Activated CD4-positive, alpha-beta T cell treated with anti-CD3 and anti-CD28 coated beads, Interleukin-2, amount 10 ng/mL, durations not matched to agents 7 days and 5 days (primary cell): ENCODE measurements at regions not wholly inside any gene's neighbourhood (a gene's known extent, or its start where the extent isn't known, plus 50 kb on each side); places are given as distances from the start of the nearest gene placed in this dataset.
"Not testable (repeated sequence)": the region's sequence is repeated elsewhere in the genome, so short reads cannot be mapped to it uniquely, and the experiment has no call there.

Experiments
- CTCF ChIA-PET: fragments of 350-600 bp; sonication (Branson Sonifier 250); formaldehyde crosslinking; loops from one replicate; lab custom pipeline; 2021; ENCODE audit warnings: antibody characterized with exemption; lab: Charles Lee
- POLR2A ChIA-PET: fragments of 350-600 bp; sonication (Branson Sonifier 250); formaldehyde crosslinking; loops from one replicate; lab custom pipeline; 2021; ENCODE audit warnings: antibody characterized with exemption; lab: Charles Lee
- DNase-seq: peaks from one replicate; pipeline ENCODE4 v3.0.0-alpha.2; 2020
- H3K27ac Mint-ChIP-seq: one replicate; pipeline ENCODE4 v1.8.0; 2021; ENCODE audit warnings: mild to moderate bottlenecking, moderate library complexity, mixed read lengths
- H3K27me3 Mint-ChIP-seq: one replicate; pipeline ENCODE4 v1.8.0; 2021; ENCODE audit warnings: mixed read lengths
- H3K36me3 Mint-ChIP-seq: one replicate; pipeline ENCODE4 v1.8.0; 2021; ENCODE audit warnings: low read depth, mixed read lengths
- H3K4me1 Mint-ChIP-seq: one replicate; pipeline ENCODE4 v1.8.0; 2021; ENCODE audit warnings: mixed read lengths
- H3K4me3 Mint-ChIP-seq: one replicate; pipeline ENCODE4 v1.8.0; 2021; ENCODE audit warnings: mild to moderate bottlenecking, moderate library complexity, mixed read lengths
- H3K9me3 Mint-ChIP-seq: one replicate; pipeline ENCODE4 v1.8.0; 2021; ENCODE audit warnings: mixed read lengths

DNA sequence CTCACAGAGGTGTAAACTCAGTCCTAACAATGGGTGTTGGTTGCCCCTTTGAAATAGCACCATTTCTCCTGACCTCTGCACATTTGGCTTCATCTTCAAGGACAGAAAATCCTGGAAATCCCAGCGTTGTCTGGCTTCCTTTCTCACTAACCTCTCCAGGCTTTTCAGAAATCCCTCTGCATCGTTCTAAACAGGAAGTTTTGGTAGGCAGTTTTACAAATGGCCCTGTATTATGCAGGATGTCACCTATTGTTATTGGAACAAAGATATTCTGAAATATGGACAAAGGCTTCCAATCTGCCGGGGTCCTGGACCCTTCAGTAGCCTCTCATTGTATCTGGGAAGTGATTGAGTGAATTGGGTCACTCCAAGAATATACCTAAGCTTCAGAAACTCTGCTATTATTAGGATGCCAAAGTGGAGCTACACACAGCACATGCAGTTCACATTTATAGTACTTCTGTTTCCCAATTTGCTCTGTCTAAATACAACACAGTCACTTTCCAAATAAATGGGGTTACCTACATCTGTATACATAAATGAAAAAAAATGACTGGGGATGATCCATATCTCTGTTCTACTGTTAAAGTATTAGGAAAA is 134.8 kb upstream of the KLF6 start:
- ChIA-PET CTCF (interaction anchor here (1.5 to 2.1 kb wide), 2 partner anchors 11 to 14 kb away, joined by 5 to 8 read pairs; no protein-coding TSS in a partner anchor), POLR2A (no interaction called here)
- peaks cover 2% of the 10 kb centered on the region for H3K27me3 Mint-ChIP-seq
- no peak overlapping the region for H3K27ac Mint-ChIP-seq
- H3K4me1 Mint-ChIP-seq: no peaks in the 10 kb centered on the region
- peaks cover 4% of the 10 kb centered on the region for H3K36me3 Mint-ChIP-seq
- H3K4me3 Mint-ChIP-seq: no peak overlapping the region
- DNase-seq: no peak
- H3K9me3 Mint-ChIP-seq: peaks cover 7% of the 10 kb centered on the region

DNA sequence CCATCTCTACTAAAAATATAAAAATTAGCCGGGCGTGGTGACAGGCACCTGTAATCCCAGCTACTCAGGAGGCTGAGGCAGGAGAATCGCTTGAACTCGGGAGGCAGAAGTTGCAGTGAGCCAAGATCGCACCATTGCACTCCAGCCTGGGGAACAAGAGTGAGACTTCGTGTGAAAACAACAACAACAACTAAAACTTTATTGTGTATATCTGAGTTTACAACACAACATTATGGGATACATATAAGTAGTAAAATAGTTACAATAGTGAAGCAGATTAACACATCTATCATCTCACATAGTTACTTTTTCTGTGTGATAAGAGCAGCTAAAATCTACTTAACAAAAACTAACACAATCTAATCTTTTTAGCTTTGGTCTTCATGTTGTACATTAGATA is 132.4 kb upstream of the KLF6 start:
- H3K27me3 Mint-ChIP-seq, H3K9me3 Mint-ChIP-seq, H3K4me3 Mint-ChIP-seq, H3K27ac Mint-ChIP-seq, POLR2A ChIA-PET, DNase-seq, H3K4me1 Mint-ChIP-seq, H3K36me3 Mint-ChIP-seq: not testable (repeated sequence)
- CTCF ChIA-PET: interaction anchor here (0.6 to 1.5 kb wide), 2 partner anchors 20 to 65 kb away, joined by 4 to 6 read pairs; no protein-coding TSS in a partner anchor

- CTCF ChIA-PET: interaction anchor here (0.6 to 1.6 kb wide), 2 partner anchors 26 to 250 kb away, joined by 3 read pairs; no protein-coding TSS in a partner anchor
- Mint-ChIP-seq H3K36me3 (peaks cover 4% of the 10 kb centered on the region), H3K4me3 (no peak overlapping the region), H3K4me1 (no peaks in the 10 kb centered on the region), H3K9me3 (peaks cover 4% of the 10 kb centered on the region), H3K27me3 (no peaks in the 10 kb centered on the region), H3K27ac (no peak overlapping the region)
- DNase-seq: no peak
- POLR2A ChIA-PET: interaction anchor here (0.6 kb wide), 1 partner anchor 130 kb away, joined by 3 read pairs; the partner anchor contains the start of gene KLF6
These were observed 129.7 kb upstream of the KLF6 start for GRCh38 chr10:3914733-3915132.

GRCh38 chr10:3911713-3912442 is 126.9 kb upstream of the KLF6 start:
- POLR2A ChIA-PET: no interaction called here
- H3K27me3 Mint-ChIP-seq: no peaks in the 10 kb centered on the region
- H3K4me1 Mint-ChIP-seq: no peaks in the 10 kb centered on the region
- peaks cover 2% of the 10 kb centered on the region for H3K36me3 Mint-ChIP-seq
- CTCF ChIA-PET: interaction anchor here (0.5 to 1.0 kb wide), 4 partner anchors 13 to 855 kb away, joined by 3 read pairs; no protein-coding TSS in a partner anchor
- H3K27ac Mint-ChIP-seq: no peak overlapping the region
- no peaks in the 10 kb centered on the region for H3K9me3 Mint-ChIP-seq
- DNase-seq: no peak
- no peak overlapping the region for H3K4me3 Mint-ChIP-seq

- no peaks in the 10 kb centered on the region for H3K9me3 Mint-ChIP-seq
- no peak overlapping the region for H3K27ac Mint-ChIP-seq
- POLR2A ChIA-PET: no interaction called here
- CTCF ChIA-PET: interaction anchor here (0.5 to 1.0 kb wide), 3 partner anchors 13 to 855 kb away, joined by 3 read pairs; no protein-coding TSS in a partner anchor
- no peak overlapping the region for H3K4me3 Mint-ChIP-seq
- no peaks in the 10 kb centered on the region for H3K27me3 Mint-ChIP-seq
- peaks cover 2% of the 10 kb centered on the region for H3K36me3 Mint-ChIP-seq
- H3K4me1 Mint-ChIP-seq: no peaks in the 10 kb centered on the region
- no peak for DNase-seq
These were observed 126.2 kb upstream of the KLF6 start for GRCh38 chr10:3911241-3911640.

GRCh38 chr10:3909339-3909738 is 124.3 kb upstream of the KLF6 start:
- DNase-seq: no peak
- ChIA-PET POLR2A (no interaction called here), CTCF (interaction anchor here (0.6 to 1.3 kb wide), 4 partner anchors 10 to 169 kb away, joined by 3 to 5 read pairs (median 4); no protein-coding TSS in a partner anchor)
- Mint-ChIP-seq H3K4me3 (no peak overlapping the region), H3K9me3 (peaks cover 7% of the 10 kb centered on the region), H3K4me1 (no peaks in the 10 kb centered on the region), H3K36me3 (peaks cover 6% of the 10 kb centered on the region), H3K27ac (no peak overlapping the region), H3K27me3 (no peaks in the 10 kb centered on the region)

GRCh38 chr10:3908183-3908582 is 123.2 kb upstream of the KLF6 start:
- Mint-ChIP-seq H3K9me3 (peaks cover 8% of the 10 kb centered on the region), H3K4me1 (no peaks in the 10 kb centered on the region)

GRCh38 chr10:3907514-3907913 is 122.5 kb upstream of the KLF6 start:
- ChIA-PET POLR2A (interaction anchor here (0.5 kb wide), 1 partner anchor 518 kb away, joined by 3 read pairs; no protein-coding TSS in a partner anchor), CTCF (interaction anchor here (0.7 to 2.8 kb wide), 3 partner anchors 14 to 630 kb away, joined by 4 to 10 read pairs (median 4); no protein-coding TSS in a partner anchor)
- Mint-ChIP-seq H3K9me3 (peaks cover 8% of the 10 kb centered on the region), H3K27me3 (no peaks in the 10 kb centered on the region), H3K36me3 (peaks cover 7% of the 10 kb centered on the region), H3K27ac (no peak overlapping the region), H3K4me3 (no peak overlapping the region), H3K4me1 (peaks cover 4% of the 10 kb centered on the region)
- DNase-seq: no peak

More at GRCh38 chr10:3908183-3908582, 123.2 kb upstream of the KLF6 start:
- CTCF ChIA-PET: no interaction called here
- POLR2A ChIA-PET: no interaction called here
- DNase-seq: no peak
- Mint-ChIP-seq H3K27ac (no peak overlapping the region), H3K36me3 (peaks cover 7% of the 10 kb centered on the region), H3K4me3 (no peak overlapping the region), H3K27me3 (no peaks in the 10 kb centered on the region)

GRCh38 chr10:3906511-3907111 is 121.6 kb upstream of the KLF6 start:
- ChIA-PET POLR2A (no interaction called here), CTCF (interaction anchor here (0.7 to 2.8 kb wide), 5 partner anchors 11 to 629 kb away, joined by 3 to 10 read pairs (median 4); no protein-coding TSS in a partner anchor)
- no peak for DNase-seq
- H3K4me3 Mint-ChIP-seq: no peak overlapping the region
- peaks cover 8% of the 10 kb centered on the region for H3K9me3 Mint-ChIP-seq
- no peaks in the 10 kb centered on the region for H3K27me3 Mint-ChIP-seq
- peaks cover 7% of the 10 kb centered on the region for H3K36me3 Mint-ChIP-seq
- peaks cover 13% of the 10 kb centered on the region for H3K4me1 Mint-ChIP-seq
- H3K27ac Mint-ChIP-seq: no peak overlapping the region

DNA sequence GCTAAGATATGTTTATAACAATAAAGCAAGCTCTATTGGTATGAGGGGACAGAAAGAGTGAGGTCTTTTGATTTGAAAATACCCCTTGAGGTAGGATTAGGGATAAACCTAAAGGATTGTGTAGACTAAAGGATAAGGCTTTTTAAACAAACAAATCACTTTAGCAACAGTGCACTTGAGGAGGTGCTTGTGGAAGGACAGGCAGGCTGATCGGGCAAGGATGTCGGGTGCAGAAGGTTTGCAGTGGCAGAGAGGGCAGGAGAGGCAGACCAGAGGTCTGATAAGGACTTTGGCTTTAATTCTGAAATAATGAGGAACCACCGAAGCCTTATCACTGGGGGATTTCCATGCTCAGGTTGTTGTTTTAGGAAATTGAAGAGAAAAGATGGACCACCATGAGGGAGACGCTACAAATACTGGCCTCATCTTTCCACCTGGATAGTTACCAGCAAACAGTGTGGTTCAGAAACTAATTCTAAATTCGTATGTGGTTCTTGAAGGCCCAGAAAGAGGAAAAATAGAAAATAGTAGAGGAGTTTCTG is 119.5 kb upstream of the KLF6 start:
- ChIA-PET POLR2A (no interaction called here), CTCF (interaction anchor here (2.8 kb wide), 1 partner anchor 11 kb away, joined by 10 read pairs; no protein-coding TSS in a partner anchor)
- no peak for DNase-seq
- no peaks in the 10 kb centered on the region for H3K27me3 Mint-ChIP-seq
- H3K4me1 Mint-ChIP-seq: peaks cover 19% of the 10 kb centered on the region
- peak overlapping the region; percentile 68 for H3K27ac Mint-ChIP-seq
- no peak overlapping the region for H3K4me3 Mint-ChIP-seq
- peaks cover 8% of the 10 kb centered on the region for H3K9me3 Mint-ChIP-seq
- peaks cover 7% of the 10 kb centered on the region for H3K36me3 Mint-ChIP-seq

GRCh38 chr10:3902809-3903410 is 117.9 kb upstream of the KLF6 start:
- H3K4me1 Mint-ChIP-seq: peaks cover 19% of the 10 kb centered on the region
- peaks cover 7% of the 10 kb centered on the region for H3K36me3 Mint-ChIP-seq
- ChIA-PET POLR2A (no interaction called here), CTCF (interaction anchor here (0.6 kb wide), 1 partner anchor 94 kb away, joined by 3 read pairs; no protein-coding TSS in a partner anchor)
- H3K27ac Mint-ChIP-seq: peak overlapping the region; percentile 61
- H3K4me3 Mint-ChIP-seq: no peak overlapping the region
- H3K27me3 Mint-ChIP-seq: no peaks in the 10 kb centered on the region
- DNase-seq: no peak
- H3K9me3 Mint-ChIP-seq: peaks cover 8% of the 10 kb centered on the region
